Tibial nerve (tissue), 4 donors: ENCODE measurements at regions not wholly inside any gene's neighbourhood (a gene's known extent, or its start where the extent isn't known, plus 50 kb on each side); places are given as distances from the start of the nearest gene placed in this dataset.

Experiments used
- DNase-seq, 2 donors: peaks; one replicate each; pipeline ENCODE4 v3.0.0-alpha.2; 2019; ENCODE audit warnings: low spot score in 2 of 2
- H3K27ac ChIP-seq, 4 donors: fragments of 200-600 bp; sonication (generic) in 3 of 4; one replicate each; pipeline ENCODE4 v1.5.1; 2017 to 2019; ENCODE audit warnings: mild to moderate bottlenecking in 1 of 4
- H3K27me3 ChIP-seq, 2 donors: fragments of 200-600 bp; sonication (generic) in 1 of 2; one replicate each; pipeline versions ENCODE4 v1.5.1 to v1.6.0; 2017 to 2019
- H3K36me3 ChIP-seq, 3 donors: fragments of 200-600 bp; sonication (generic); one replicate each; pipeline ENCODE4 v1.5.1; 2018 to 2019
- H3K4me1 ChIP-seq, 4 donors: fragments of 200-600 bp; sonication (generic) in 3 of 4; one replicate each; pipeline ENCODE4 v1.5.1; 2017 to 2019
- H3K4me3 ChIP-seq, 4 donors: fragments of 200-600 bp; sonication (generic) in 3 of 4; one replicate each; pipeline ENCODE4 v1.5.1; 2017 to 2019; ENCODE audit warnings: mild to moderate bottlenecking in 1 of 4, moderate library complexity in 1 of 4
- H3K9me3 ChIP-seq, 4 donors: fragments of 200-600 bp; sonication (generic) in 3 of 4; one replicate each; pipeline ENCODE4 v1.5.1; 2017 to 2019
- EP300 ChIP-seq, 2 donors: sonication (generic); formaldehyde crosslinking; IDR thresholded peaks; one replicate each; pipeline ENCODE4 v1.6.1; 2017; ENCODE audit warnings: antibody characterized with exemption in 2 of 2, mild to moderate bottlenecking in 1 of 2
- POLR2A ChIP-seq, 2 donors: fragments of 450-650 bp; IDR thresholded peaks; one replicate each; pipeline ENCODE4 v1.6.1; 2017; ENCODE audit warnings: antibody characterized with exemption in 2 of 2, mild to moderate bottlenecking in 2 of 2, moderate library complexity in 2 of 2
- WGBS, 2 donors: methylation state at CpG; one replicate each; pipeline ENCODE4 v1.1.5; 2018; 5-methylcytosine and 5-hydroxymethylcytosine counted together
- TF ChIP-seq, protein P1 (sequence below), 5 experiments: fragments of 200-600 bp in 3 of 5; fragments of 450-650 bp in 2 of 5; sonication (generic) in 3 of 5; IDR thresholded peaks; one replicate each; pipeline ENCODE4 v1.5.1; 2016 to 2019; ENCODE audit warnings: antibody characterized with exemption in 5 of 5, mild to moderate bottlenecking in 3 of 5, moderate library complexity in 2 of 5

DNA sequence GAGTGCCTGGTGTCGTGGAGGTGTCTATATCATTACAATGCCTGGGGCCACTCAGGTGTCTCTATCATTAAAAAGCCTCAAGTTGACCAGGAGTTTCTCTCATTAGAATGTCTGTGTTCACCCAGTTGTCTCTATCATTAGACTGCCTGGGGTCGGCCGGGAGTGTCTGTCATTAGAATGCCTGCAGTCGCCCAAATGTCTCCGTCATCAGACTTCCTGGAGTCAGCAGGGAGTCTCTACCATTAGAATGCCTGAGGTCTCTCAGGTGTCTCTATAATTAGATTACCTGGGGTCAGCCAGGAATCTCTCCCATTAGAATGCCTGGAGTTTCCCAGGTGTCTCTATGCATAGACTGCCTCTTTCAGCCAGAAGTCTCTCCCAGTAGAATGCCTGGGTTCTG, 1477.6 kb downstream of the UQCRFS1 start:
- no peaks in the 10 kb centered on the region for H3K36me3 ChIP-seq
- TF ChIP-seq POLR2A (IDR thresholded peaks at IDR 0.05), result no peak
- no peak for TF ChIP-seq EP300 (IDR thresholded peaks at IDR 0.05)
- TF ChIP-seq, protein P1, sequence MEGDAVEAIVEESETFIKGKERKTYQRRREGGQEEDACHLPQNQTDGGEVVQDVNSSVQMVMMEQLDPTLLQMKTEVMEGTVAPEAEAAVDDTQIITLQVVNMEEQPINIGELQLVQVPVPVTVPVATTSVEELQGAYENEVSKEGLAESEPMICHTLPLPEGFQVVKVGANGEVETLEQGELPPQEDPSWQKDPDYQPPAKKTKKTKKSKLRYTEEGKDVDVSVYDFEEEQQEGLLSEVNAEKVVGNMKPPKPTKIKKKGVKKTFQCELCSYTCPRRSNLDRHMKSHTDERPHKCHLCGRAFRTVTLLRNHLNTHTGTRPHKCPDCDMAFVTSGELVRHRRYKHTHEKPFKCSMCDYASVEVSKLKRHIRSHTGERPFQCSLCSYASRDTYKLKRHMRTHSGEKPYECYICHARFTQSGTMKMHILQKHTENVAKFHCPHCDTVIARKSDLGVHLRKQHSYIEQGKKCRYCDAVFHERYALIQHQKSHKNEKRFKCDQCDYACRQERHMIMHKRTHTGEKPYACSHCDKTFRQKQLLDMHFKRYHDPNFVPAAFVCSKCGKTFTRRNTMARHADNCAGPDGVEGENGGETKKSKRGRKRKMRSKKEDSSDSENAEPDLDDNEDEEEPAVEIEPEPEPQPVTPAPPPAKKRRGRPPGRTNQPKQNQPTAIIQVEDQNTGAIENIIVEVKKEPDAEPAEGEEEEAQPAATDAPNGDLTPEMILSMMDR (IDR thresholded peaks at IDR 0.05), result no peak
- 91 to 96% methylated on average over 5 of the region's 5 CpGs for WGBS, 2 donors
- peaks cover 0 to 47% (median 4%) of the 10 kb centered on the region in 4 donors for H3K9me3 ChIP-seq
- DNase-seq, result no peak
- H3K27me3 ChIP-seq, result no peaks in the 10 kb centered on the region
- no peaks in the 10 kb centered on the region for H3K4me1 ChIP-seq
- H3K4me3 ChIP-seq, result no peak overlapping the region
- no peak overlapping the region for H3K27ac ChIP-seq

DNA sequence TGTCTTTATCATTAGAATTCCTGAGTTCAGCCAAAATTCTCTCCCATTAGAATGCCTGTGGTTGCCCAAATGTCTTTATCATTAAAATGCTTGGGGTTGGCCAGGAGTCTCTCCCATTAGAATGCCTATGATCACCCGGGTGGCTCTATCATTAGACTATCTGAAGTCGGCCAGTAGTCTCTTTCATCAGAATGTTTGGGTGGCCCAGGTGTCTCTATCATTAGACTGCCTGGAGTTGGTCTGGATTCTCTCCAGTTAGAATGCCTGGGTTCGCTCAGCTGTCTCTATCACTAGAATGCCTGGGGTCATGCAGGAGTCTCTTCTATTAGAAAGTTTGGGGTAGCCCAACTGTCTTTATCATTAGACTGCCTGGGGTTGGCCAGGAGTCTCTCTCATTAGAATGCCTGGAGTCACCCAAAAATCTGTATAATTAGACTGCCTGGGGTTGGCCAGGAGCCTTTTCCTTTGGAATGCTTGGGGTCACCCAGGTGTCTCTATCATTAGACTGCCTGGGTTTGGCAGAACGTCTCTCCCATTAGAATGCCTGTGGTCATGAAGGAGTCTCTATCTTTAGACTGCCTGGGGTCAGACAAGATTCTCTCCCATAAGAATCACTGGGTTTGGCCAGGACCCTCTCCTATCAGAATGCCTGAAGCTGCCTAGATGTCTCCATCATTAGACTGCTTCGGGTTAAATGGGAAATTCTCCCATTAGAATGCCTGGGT, 1478.3 kb downstream of the UQCRFS1 start:
- DNase-seq, result no peak
- H3K27ac ChIP-seq, result no peak overlapping the region
- TF ChIP-seq, protein P1 (IDR thresholded peaks at IDR 0.05), result no peak
- TF ChIP-seq POLR2A (IDR thresholded peaks at IDR 0.05), result no peak
- TF ChIP-seq EP300 (IDR thresholded peaks at IDR 0.05), result no peak
- H3K4me3 ChIP-seq, result no peak overlapping the region
- peaks cover 0 to 53% (median 5%) of the 10 kb centered on the region in 4 donors for H3K9me3 ChIP-seq
- no peaks in the 10 kb centered on the region for H3K4me1 ChIP-seq
- no peaks in the 10 kb centered on the region for H3K36me3 ChIP-seq
- 83 to 85% methylated on average over 5 of the region's 5 CpGs for WGBS, 2 donors
- no peaks in the 10 kb centered on the region for H3K27me3 ChIP-seq

DNA sequence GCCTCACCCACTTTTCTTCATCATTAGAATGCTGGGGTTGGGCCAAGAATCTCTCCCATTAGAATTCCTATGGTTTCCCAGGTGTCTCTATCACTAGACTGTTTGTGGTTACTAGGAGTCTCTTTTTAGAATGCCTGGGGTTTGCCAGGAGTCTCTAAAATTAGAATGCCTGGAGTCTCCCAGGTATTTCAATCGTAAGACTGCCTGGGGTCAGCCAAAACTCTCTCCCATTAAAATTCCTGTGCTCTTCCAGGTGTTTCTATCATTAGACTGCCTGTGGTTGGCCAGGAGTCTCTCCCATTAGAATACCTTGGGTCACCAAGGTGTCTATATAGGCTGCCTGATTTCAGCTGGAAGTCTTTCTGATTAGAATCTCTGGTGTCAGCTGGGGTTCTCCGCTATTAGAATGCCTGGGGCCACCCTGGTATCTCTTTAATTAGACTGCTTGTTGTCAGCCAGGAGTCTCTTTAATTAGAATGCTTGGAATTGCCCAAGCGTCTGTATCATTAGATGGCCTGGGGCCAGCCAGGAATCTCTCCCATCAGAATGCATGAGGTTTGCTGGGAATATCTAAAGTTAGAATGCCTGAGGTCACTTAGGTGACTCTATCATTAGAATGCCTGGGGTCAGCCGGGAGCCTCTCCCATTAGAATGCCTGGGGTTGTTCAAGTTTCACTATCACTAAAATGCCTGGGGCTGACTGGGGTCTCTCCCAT, 1479.2 kb downstream of the UQCRFS1 start:
- no peak for DNase-seq
- TF ChIP-seq, protein P1 (IDR thresholded peaks at IDR 0.05), result no peak
- TF ChIP-seq EP300 (IDR thresholded peaks at IDR 0.05), result no peak
- no peak for TF ChIP-seq POLR2A (IDR thresholded peaks at IDR 0.05)
- Histone ChIP-seq H3K27me3 (no peaks in the 10 kb centered on the region), H3K27ac (no peak overlapping the region), H3K36me3 (no peaks in the 10 kb centered on the region), H3K9me3 (peaks cover 0 to 63% (median 7%) of the 10 kb centered on the region in 4 donors), H3K4me3 (no peak overlapping the region), H3K4me1 (no peaks in the 10 kb centered on the region)
- WGBS, 2 donors, result 89 to 94% methylated on average over 4 of the region's 4 CpGs

DNA sequence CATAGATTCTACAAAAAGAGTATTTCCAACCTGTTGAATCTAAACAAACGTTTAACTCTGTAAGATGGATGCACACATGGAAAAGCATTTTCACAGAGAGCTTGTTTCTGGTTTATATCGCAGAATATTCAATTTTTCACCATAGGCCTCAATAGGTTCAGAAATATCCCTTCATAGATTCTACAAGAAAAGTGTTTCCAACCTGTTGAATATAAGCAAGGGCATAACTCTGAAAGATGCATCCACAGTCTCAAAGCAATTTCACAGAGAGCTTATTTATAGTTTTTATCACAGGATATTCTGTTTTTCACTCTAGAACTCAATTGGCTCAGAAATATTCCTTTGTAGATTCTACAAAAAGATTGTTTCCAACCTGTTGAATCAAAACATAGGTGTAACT, 1483.6 kb downstream of the UQCRFS1 start:
- peaks cover 0 to 5% (median 0%) of the 10 kb centered on the region in 3 donors for H3K36me3 ChIP-seq
- no peaks in the 10 kb centered on the region for H3K4me1 ChIP-seq
- no peak for TF ChIP-seq EP300 (IDR thresholded peaks at IDR 0.05)
- TF ChIP-seq, protein P1 (IDR thresholded peaks at IDR 0.05), result no peak
- no peak for TF ChIP-seq POLR2A (IDR thresholded peaks at IDR 0.05)
- H3K27ac ChIP-seq, result no peak overlapping the region
- no peaks in the 10 kb centered on the region for H3K27me3 ChIP-seq
- 89 to 97% methylated on average over 2 of the region's 2 CpGs for WGBS, 2 donors
- peaks cover 0 to 95% (median 18%) of the 10 kb centered on the region in 4 donors for H3K9me3 ChIP-seq
- DNase-seq, result no peak
- H3K4me3 ChIP-seq, result no peak overlapping the region

DNA sequence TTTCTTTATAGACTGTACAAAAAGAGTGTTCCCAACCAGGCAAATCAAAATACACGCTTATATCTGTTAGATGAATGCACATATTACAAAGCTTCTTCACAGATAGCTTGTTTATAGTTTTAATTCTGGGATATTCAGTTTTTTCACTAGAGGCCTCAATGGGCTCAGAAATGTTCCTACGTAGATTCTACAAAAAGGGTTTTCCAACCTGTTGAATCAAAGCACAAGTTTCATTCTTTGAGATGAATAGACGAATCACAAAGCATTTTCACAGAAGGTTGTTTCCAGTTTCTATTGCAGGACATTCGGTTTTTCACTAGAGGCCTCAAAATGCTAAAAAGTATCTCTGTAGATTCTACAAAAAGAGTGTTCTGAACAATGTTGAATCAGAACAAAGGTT, 1490.3 kb downstream of the UQCRFS1 start:
- H3K36me3 ChIP-seq, result peaks cover 0 to 5% (median 0%) of the 10 kb centered on the region in 3 donors
- 83 to 86% methylated on average over 4 of the region's 4 CpGs for WGBS, 2 donors
- H3K27ac ChIP-seq, result no peak overlapping the region
- H3K27me3 ChIP-seq, result no peaks in the 10 kb centered on the region
- H3K9me3 ChIP-seq, result peaks cover 0 to 98% (median 21%) of the 10 kb centered on the region in 4 donors
- no peaks in the 10 kb centered on the region for H3K4me1 ChIP-seq
- TF ChIP-seq, protein P1 (IDR thresholded peaks at IDR 0.05), result no peak
- TF ChIP-seq POLR2A (IDR thresholded peaks at IDR 0.05) (no peak), EP300 (IDR thresholded peaks at IDR 0.05) (no peak)
- no peak for DNase-seq
- no peak overlapping the region for H3K4me3 ChIP-seq
